ENCODE measurements at regions not wholly inside any gene's neighbourhood (a gene's known extent, or its start where the extent isn't known, plus 50 kb on each side); places are given as distances from the start of the nearest gene placed in this dataset.
A peak's percentile ranks its signal among the peaks of the same experiment; 100 is the strongest.

- DNase-seq: peak; percentile 19
Measured at GRCh38 chr21:41086569-41086968, 81.4 kb upstream of the BACE2 start.

GRCh38 chr21:41090981-41091380 lies 77.0 kb upstream of the BACE2 start:
- DNase-seq: no peak

DNA sequence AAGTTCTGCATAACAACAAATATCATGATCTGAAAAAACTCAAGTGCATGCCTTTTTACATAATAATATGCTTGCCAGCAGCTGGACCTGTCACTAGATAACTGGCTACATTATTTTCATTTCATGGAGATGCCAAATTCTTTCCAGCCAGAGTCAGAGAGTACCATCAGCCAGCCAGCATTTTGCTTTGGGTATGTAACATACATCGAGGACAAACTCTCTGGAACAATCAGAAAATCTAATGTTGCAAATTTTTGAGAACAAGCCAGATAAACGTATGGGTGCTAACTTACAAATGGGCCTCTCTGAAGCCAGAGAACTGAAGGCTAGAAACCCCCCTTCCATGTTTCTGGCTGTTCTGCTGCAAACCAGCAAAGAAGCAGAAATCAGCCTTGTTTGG lies 76.3 kb upstream of the BACE2 start:
- no peak for DNase-seq

GRCh38 chr21:41092312-41092711 lies 75.6 kb upstream of the BACE2 start:
- DNase-seq: no peak

- DNase-seq: no peak
Measured at GRCh38 chr21:41095983-41096382, 72.0 kb upstream of the BACE2 start.

DNA sequence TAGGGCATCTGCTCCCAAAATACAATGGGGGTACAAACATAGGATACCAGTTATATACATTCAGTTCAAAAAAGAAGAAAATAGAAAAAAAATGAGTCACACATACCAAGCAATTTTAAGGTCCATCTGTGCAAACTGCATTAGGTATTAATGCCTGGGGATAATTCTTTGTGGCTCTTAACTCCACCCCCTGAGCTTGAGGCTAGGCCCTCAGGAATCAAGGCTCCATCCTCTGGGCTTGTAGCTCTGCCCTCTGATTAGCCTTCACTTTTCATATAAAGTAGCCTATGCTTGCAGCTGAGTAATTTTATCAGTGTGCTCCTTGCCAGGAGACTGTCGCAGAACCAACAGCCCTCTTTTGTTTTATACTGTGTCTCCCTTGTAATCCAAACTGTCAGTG lies 69.9 kb upstream of the BACE2 start:
- DNase-seq: no peak

GRCh38 chr21:41098481-41099042 lies 69.4 kb upstream of the BACE2 start:
- no peak for DNase-seq

- no peak for DNase-seq
Measured at GRCh38 chr21:41100826-41101550, 67.0 kb upstream of the BACE2 start.

- no peak for DNase-seq
Measured at GRCh38 chr21:41102281-41102680, 65.7 kb upstream of the BACE2 start.

- DNase-seq: no peak
Measured at GRCh38 chr21:41107602-41108001, 60.4 kb upstream of the BACE2 start.

DNA sequence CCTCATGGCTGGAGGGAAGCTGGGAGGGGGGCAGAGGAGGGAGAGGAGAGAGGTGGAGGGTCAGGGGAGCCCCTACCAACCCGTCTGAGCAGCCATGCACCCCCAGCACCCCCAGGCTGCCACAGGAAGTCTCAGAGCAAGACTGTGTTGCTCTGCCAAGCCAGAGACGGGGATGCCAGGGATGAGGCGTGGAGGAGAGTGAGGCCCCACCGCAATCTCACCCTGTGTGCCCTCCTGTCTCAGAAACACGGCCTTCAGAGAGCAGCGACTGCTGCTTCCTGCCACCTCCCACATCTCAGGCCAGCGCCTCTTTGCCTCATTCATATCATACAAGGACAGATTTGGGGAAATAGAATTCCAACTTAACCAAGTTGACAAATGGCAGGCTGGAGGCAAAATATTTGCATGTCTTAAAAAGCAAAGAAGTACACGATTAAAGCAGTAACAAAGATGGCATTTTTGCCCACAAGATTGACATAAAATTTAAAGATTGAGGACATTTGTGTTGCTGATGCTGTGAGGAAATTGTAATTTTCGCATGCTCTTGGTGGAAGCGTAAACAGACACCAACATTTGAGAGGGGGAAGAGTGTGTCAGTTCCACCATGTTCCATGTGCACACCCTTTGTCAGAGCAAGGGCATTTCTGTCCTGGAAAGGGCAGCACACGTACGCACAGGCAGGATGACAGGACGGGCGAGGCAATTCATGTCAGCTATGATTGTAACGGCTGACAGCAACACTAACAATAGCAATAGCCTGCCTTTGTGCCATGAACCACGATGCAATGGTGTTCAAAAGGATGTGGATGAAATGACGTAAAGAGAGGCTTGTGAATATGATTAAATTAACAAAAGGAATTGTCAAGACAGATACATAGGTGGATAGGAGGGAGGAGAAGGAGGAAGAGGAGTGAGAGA lies 59.0 kb upstream of the BACE2 start:
- DNase-seq: no peak

GRCh38 chr21:41110161-41110560 lies 57.8 kb upstream of the BACE2 start:
- DNase-seq: no peak

GRCh38 chr21:41110664-41111063 lies 57.3 kb upstream of the BACE2 start:
- DNase-seq: no peak

- DNase-seq: no peak
Measured at GRCh38 chr21:41111681-41112080, 56.3 kb upstream of the BACE2 start.

DNA sequence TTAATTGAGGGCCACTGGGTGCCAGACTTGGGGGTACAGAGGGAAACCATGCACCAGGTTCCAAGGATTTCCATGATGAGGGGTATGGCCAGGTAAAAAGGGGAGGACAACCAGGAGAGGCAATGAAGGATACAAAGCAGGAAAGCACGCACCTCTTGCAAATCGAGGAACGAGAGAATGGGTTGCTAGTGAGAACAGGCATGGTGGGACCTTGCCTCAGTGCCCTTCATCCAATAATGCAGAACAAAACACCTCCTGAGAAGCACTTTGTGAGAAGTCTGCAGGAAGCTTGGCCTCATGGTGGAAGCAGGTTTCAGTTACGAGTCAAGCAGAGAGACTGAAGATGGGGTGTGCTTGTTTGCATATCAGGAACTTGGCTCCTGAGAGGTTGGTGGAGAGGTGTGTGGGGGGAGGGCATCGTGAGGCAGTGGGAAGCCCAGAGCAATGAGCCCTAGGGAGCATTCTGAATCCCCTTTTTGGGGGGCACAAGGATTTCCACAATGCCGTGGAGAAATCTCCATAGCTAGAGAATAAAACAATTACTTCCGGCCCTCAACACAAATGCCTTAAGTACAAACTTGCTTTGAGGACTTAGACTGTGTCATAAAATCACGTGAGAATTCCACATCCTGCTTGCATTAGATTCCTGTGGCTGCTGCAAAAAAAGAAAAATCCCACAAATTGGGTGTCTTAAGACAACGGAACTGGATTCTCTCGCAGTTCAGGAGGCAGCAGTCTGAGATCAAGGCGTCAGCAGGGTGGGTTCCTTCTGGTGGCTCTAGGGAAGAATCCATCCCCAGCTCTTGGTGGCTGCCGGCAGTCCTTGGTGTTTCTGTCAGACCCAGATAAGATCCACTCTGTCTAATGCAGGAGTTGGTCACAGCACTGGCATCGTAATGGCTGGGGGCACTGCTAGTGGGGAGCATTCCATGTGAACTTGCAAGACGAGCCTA lies 54.9 kb upstream of the BACE2 start:
- no peak for DNase-seq

- DNase-seq: no peak
Measured at GRCh38 chr21:41115851-41116250, 52.1 kb upstream of the BACE2 start.
